Nephron (organoid): ENCODE measurements at regions not wholly inside any gene's neighbourhood (a gene's known extent, or its start where the extent isn't known, plus 50 kb on each side); places are given as distances from the start of the nearest gene placed in this dataset.

Source experiments
- H3K27ac Mint-ChIP-seq, 3 experiments: 2 replicates each; pipeline ENCODE4 v1.8.0; 2020; ENCODE audit warnings: mixed read lengths in 3 of 3, mild to moderate bottlenecking in 2 of 3, moderate library complexity in 1 of 3
- H3K27me3 Mint-ChIP-seq: 2 replicates; pipeline ENCODE4 v1.8.0; 2021; ENCODE audit warnings: low read depth, mild to moderate bottlenecking, moderate library complexity, mixed read lengths
- H3K36me3 Mint-ChIP-seq: 2 replicates; pipeline ENCODE4 v1.8.0; 2020; ENCODE audit warnings: low read depth, mixed read lengths
- H3K4me1 Mint-ChIP-seq: 2 replicates; pipeline ENCODE4 v1.8.0; 2020; ENCODE audit warnings: mixed read lengths
- H3K4me3 Mint-ChIP-seq, 3 experiments: 2 replicates each; pipeline ENCODE4 v1.8.0; 2020; ENCODE audit warnings: mild to moderate bottlenecking in 3 of 3, mixed read lengths in 3 of 3, moderate library complexity in 2 of 3
- H3K9me3 Mint-ChIP-seq: 2 replicates; pipeline ENCODE4 v1.8.0; 2020; ENCODE audit warnings: mixed read lengths
- CTCF ChIP-seq, 3 experiments: fragments of 200-600 bp; sonication (generic); IDR thresholded peaks; one replicate each; pipeline ENCODE4 v1.5.0; 2021; ENCODE audit warnings: antibody characterized with exemption in 3 of 3; ENCODE audit not compliant: unreplicated experiment in 3 of 3

DNA sequence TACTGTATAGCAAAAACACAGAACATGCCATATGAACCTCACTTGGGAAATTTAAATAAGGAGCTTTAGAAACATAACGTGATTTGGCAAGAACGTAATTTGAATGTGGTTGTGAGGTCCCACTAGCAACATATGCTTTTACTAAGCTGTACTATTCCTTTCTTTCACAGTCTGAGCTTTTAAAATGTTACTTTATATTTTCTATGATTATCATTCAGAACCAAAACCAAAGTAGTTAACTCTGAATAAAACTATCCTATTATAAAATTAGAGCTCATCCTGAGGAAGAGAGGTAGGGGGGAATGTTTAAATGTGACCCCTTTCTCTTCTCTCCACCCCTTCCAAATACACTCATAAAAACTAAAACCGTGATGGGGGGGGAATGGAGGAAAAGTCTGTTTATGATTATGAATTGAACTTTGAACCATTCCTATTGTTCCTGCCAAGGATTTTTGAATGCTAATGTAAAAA lies 435.7 kb downstream of the NFIB start:
- no peak overlapping the region for H3K4me3 Mint-ChIP-seq
- no peak for TF ChIP-seq CTCF (IDR thresholded peaks at IDR 0.05; ENCODE audit: unreplicated experiment in 3 of 3)
- peaks cover 41% of the 10 kb centered on the region for H3K4me1 Mint-ChIP-seq
- H3K27me3 Mint-ChIP-seq = no peaks in the 10 kb centered on the region
- H3K27ac Mint-ChIP-seq = peak overlapping the region; percentile 87 to 99 (median 91)
- H3K9me3 Mint-ChIP-seq = peaks cover 20% of the 10 kb centered on the region
- H3K36me3 Mint-ChIP-seq = peaks cover 10% of the 10 kb centered on the region

GRCh38 chr9:13876741-13877140 lies 437.2 kb downstream of the NFIB start:
- peak overlapping the region in 2 of 3 experiments; percentile 71 to 99 for H3K27ac Mint-ChIP-seq
- no peak for TF ChIP-seq CTCF (IDR thresholded peaks at IDR 0.05; ENCODE audit: unreplicated experiment in 3 of 3)
- H3K9me3 Mint-ChIP-seq = peaks cover 22% of the 10 kb centered on the region
- peaks cover 41% of the 10 kb centered on the region for H3K4me1 Mint-ChIP-seq
- no peaks in the 10 kb centered on the region for H3K27me3 Mint-ChIP-seq
- H3K36me3 Mint-ChIP-seq = peaks cover 13% of the 10 kb centered on the region
- no peak overlapping the region for H3K4me3 Mint-ChIP-seq

DNA sequence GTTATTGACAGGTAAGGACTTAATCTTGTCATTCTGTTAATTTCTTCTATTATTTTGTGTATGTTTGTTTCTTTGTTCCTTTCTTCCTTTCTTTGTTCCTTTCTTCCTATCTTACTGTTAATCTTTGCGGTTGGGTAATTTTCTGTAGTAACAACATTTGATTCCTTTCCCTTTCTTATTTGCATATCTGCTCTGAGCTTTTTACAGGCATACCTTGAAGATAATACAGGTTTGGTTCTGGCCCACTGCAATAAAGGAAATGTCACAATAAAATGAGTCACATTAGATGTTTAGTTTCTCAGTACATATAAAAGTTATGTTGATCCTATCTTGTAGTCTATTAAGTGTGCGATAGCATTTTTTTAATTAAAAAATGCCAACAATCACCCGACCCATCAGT lies 440.7 kb downstream of the NFIB start:
- H3K27me3 Mint-ChIP-seq = no peaks in the 10 kb centered on the region
- H3K27ac Mint-ChIP-seq = no peak overlapping the region
- peaks cover 24% of the 10 kb centered on the region for H3K4me1 Mint-ChIP-seq
- TF ChIP-seq CTCF (IDR thresholded peaks at IDR 0.05; ENCODE audit: unreplicated experiment in 3 of 3) = no peak
- no peak overlapping the region for H3K4me3 Mint-ChIP-seq
- peaks cover 13% of the 10 kb centered on the region for H3K36me3 Mint-ChIP-seq
- H3K9me3 Mint-ChIP-seq = peaks cover 30% of the 10 kb centered on the region

DNA sequence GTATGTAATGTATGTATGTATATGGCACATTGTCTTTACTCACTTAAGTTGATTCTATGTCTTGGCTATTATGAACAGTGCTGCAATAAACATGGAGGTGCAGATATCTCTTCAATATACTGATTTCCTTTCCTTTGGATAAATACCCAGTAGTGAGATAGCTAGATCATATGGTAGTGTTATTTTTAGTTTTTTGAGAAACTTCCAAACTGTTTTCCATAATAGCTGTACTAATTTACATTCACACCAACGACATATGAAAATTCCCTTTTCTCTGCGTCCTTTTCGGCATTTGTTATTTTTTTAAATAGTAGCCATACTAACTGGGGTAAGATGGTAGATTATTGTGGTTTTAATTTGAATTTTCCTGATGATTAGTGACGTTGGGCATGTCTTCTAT lies 445.6 kb downstream of the NFIB start:
- H3K4me1 Mint-ChIP-seq = peaks cover 20% of the 10 kb centered on the region
- H3K9me3 Mint-ChIP-seq = peaks cover 13% of the 10 kb centered on the region
- H3K4me3 Mint-ChIP-seq = no peak overlapping the region
- H3K27ac Mint-ChIP-seq = no peak overlapping the region
- TF ChIP-seq CTCF (IDR thresholded peaks at IDR 0.05; ENCODE audit: unreplicated experiment in 3 of 3) = no peak
- H3K36me3 Mint-ChIP-seq = peaks cover 3% of the 10 kb centered on the region
- no peaks in the 10 kb centered on the region for H3K27me3 Mint-ChIP-seq

DNA sequence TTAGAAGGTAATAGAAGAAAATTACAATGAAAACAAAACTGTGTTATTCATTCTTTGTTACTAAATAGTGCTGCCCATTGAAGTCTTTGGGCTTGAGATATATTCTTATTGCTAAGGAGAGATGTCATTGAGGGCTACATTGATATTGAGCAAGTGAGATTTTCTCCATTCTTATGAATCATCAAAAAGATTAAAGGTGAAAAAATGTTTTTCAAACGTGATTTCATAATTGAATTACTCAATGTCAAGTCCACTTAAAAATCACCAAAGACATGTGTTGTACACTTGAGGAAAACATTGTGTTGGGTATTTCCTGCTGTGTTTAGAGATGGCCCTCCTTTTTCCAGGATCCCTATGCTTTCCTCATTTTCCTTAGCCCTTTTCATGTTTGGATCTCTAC lies 448.1 kb downstream of the NFIB start:
- Mint-ChIP-seq H3K36me3 (no peaks in the 10 kb centered on the region), H3K27me3 (no peaks in the 10 kb centered on the region), H3K27ac (peak overlapping the region in 1 of 3 experiments; percentile 55), H3K4me3 (no peak overlapping the region), H3K9me3 (peaks cover 4% of the 10 kb centered on the region), H3K4me1 (peaks cover 37% of the 10 kb centered on the region)
- no peak for TF ChIP-seq CTCF (IDR thresholded peaks at IDR 0.05; ENCODE audit: unreplicated experiment in 3 of 3)

- peak overlapping the region; percentile 91 to 98 (median 93) for H3K27ac Mint-ChIP-seq
- no peak for TF ChIP-seq CTCF (IDR thresholded peaks at IDR 0.05; ENCODE audit: unreplicated experiment in 3 of 3)
- H3K4me3 Mint-ChIP-seq = peak overlapping the region in 2 of 3 experiments; percentile 16 to 30
- no peaks in the 10 kb centered on the region for H3K27me3 Mint-ChIP-seq
- H3K4me1 Mint-ChIP-seq = peaks cover 51% of the 10 kb centered on the region
- no peaks in the 10 kb centered on the region for H3K9me3 Mint-ChIP-seq
- H3K36me3 Mint-ChIP-seq = no peaks in the 10 kb centered on the region
Observed at GRCh38 chr9:13863112-13863511, 450.8 kb downstream of the NFIB start.
